H9 (cell line): ENCODE measurements at regions not wholly inside any gene's neighbourhood (a gene's known extent, or its start where the extent isn't known, plus 50 kb on each side); places are given as distances from the start of the nearest gene placed in this dataset.

Source experiments
- DNase-seq: peaks from one replicate; pipeline ENCODE4 v3.0.0-alpha.2; 2017
- H2AFZ ChIP-seq: one replicate; pipeline ENCODE4 v1.6.1; 2013; ENCODE audit warnings: mild to moderate bottlenecking, low read length, control low read depth, moderate library complexity
- H2AK5ac ChIP-seq: 2 replicates; pipeline ENCODE4 v1.6.1; 2013; ENCODE audit warnings: low read length, control low read depth, mixed read lengths; ENCODE audit not compliant: insufficient read length
- H2BK120ac ChIP-seq: one replicate; pipeline ENCODE4 v1.6.1; 2013; ENCODE audit warnings: low read depth, mild to moderate bottlenecking, low read length, control low read depth, inconsistent platforms; ENCODE audit not compliant: poor library complexity, severe bottlenecking
- H2BK12ac ChIP-seq: 2 replicates; pipeline ENCODE4 v1.6.1; 2013; ENCODE audit warnings: low read length, control low read depth, mixed read lengths, low read depth; ENCODE audit not compliant: insufficient read length
- H2BK15ac ChIP-seq: 2 replicates; pipeline ENCODE4 v1.6.1; 2013; ENCODE audit warnings: low read depth, low read length, control low read depth
- H2BK20ac ChIP-seq: one replicate; pipeline ENCODE4 v1.6.1; 2013; ENCODE audit warnings: low read depth, mild to moderate bottlenecking, low read length, control low read depth, inconsistent platforms; ENCODE audit not compliant: poor library complexity, severe bottlenecking
- H2BK5ac ChIP-seq: 2 replicates; pipeline ENCODE4 v1.6.1; 2013; ENCODE audit warnings: low read length, control low read depth, mixed read lengths; ENCODE audit not compliant: insufficient read length
- H3K14ac ChIP-seq: 2 replicates; pipeline ENCODE4 v1.6.1; 2013; ENCODE audit warnings: low read length, control low read depth; ENCODE audit not compliant: insufficient read depth
- H3K18ac ChIP-seq: 2 replicates; pipeline ENCODE4 v1.6.1; 2013; ENCODE audit warnings: low read depth, mild to moderate bottlenecking, mixed read lengths, low read length, control low read depth; ENCODE audit not compliant: insufficient read length
- H3K23ac ChIP-seq: 2 replicates; pipeline ENCODE4 v1.6.1; 2013; ENCODE audit warnings: low read length, control low read depth, mixed read lengths, low read depth; ENCODE audit not compliant: insufficient read length
- H3K23me2 ChIP-seq: 2 replicates; pipeline ENCODE4 v1.6.1; 2013; ENCODE audit warnings: low read depth, mild to moderate bottlenecking, mixed read lengths, low read length, control low read depth; ENCODE audit not compliant: insufficient read length, poor library complexity, severe bottlenecking
- H3K27ac ChIP-seq: 2 replicates; pipeline ENCODE4 v1.5.1; 2013; ENCODE audit warnings: low read length, control low read depth, mixed read lengths, low read depth; ENCODE audit not compliant: insufficient read length
- H3K27me3 ChIP-seq: 2 replicates; pipeline ENCODE4 v1.6.1; 2013; ENCODE audit warnings: low read length, control low read depth, inconsistent platforms; ENCODE audit not compliant: insufficient read depth
- H3K4ac ChIP-seq: 2 replicates; pipeline ENCODE4 v1.6.1; 2013; ENCODE audit warnings: low read depth, mild to moderate bottlenecking, control low read depth, inconsistent platforms, low read length, moderate library complexity
- H3K4me1 ChIP-seq: 2 replicates; pipeline ENCODE4 v1.6.1; 2013; ENCODE audit warnings: low read length, control low read depth, inconsistent platforms; ENCODE audit not compliant: insufficient read depth
- H3K4me2 ChIP-seq: 2 replicates; pipeline ENCODE4 v1.6.1; 2013; ENCODE audit warnings: low read length, control low read depth, mixed read lengths; ENCODE audit not compliant: insufficient read length, insufficient read depth
- H3K56ac ChIP-seq: 2 replicates; pipeline ENCODE4 v1.6.1; 2013; ENCODE audit warnings: low read depth, mild to moderate bottlenecking, mixed read lengths, low read length, control low read depth; ENCODE audit not compliant: insufficient read length
- H3K79me1 ChIP-seq: 2 replicates; pipeline ENCODE4 v1.6.1; 2013; ENCODE audit warnings: low read depth, mild to moderate bottlenecking, moderate library complexity, low read length, control low read depth, inconsistent platforms; ENCODE audit not compliant: insufficient read depth, poor library complexity, severe bottlenecking
- H3K79me2 ChIP-seq: 2 replicates; pipeline ENCODE4 v1.6.1; 2013; ENCODE audit warnings: low read length, control low read depth, inconsistent platforms; ENCODE audit not compliant: insufficient read depth
- H3K9ac ChIP-seq: 2 replicates; pipeline ENCODE4 v1.6.1; 2013; ENCODE audit warnings: low read length, control low read depth, mixed read lengths; ENCODE audit not compliant: insufficient read length; ENCODE audit errors: extremely low read depth
- H3K9me3 ChIP-seq: one replicate; pipeline ENCODE4 v1.6.1; 2013; ENCODE audit warnings: low read depth, low read length, inconsistent platforms; ENCODE audit not compliant: control insufficient read depth
- H3T11ph ChIP-seq: one replicate; pipeline ENCODE4 v1.6.1; 2013; ENCODE audit warnings: mild to moderate bottlenecking, low read length, control low read depth, inconsistent platforms
- H4K20me1 ChIP-seq: one replicate; pipeline ENCODE4 v1.6.1; 2013; ENCODE audit not compliant: control insufficient read depth, insufficient read length, insufficient read depth
- H4K5ac ChIP-seq: 2 replicates; pipeline ENCODE4 v1.6.1; 2013; ENCODE audit warnings: low read depth, mild to moderate bottlenecking, mixed read lengths, low read length, control low read depth; ENCODE audit not compliant: insufficient read length
- H4K8ac ChIP-seq: replicated peaks from 2 replicates; pipeline ENCODE4 v1.6.1; 2013; ENCODE audit warnings: low read length, control low read depth, mixed read lengths, low read depth; ENCODE audit not compliant: insufficient read length
- H4K91ac ChIP-seq: 2 replicates; pipeline ENCODE4 v1.6.1; 2013; ENCODE audit warnings: low read depth, mild to moderate bottlenecking, moderate library complexity, mixed read lengths, low read length, control low read depth; ENCODE audit not compliant: insufficient read length
- H3K27ac Mint-ChIP-seq, 3 experiments: 2 replicates in 2 of 3; 3 replicates in 1 of 3; pipeline ENCODE4 v1.8.0; 2020 to 2021; ENCODE audit warnings: mixed read lengths in 3 of 3, mild to moderate bottlenecking in 1 of 3, moderate library complexity in 1 of 3
- H3K27me3 Mint-ChIP-seq: 2 replicates; pipeline ENCODE4 v1.8.0; 2021; ENCODE audit warnings: low read depth, mild to moderate bottlenecking, moderate library complexity, mixed read lengths
- H3K36me3 Mint-ChIP-seq, 3 experiments: 2 replicates in 2 of 3; 3 replicates in 1 of 3; pipeline ENCODE4 v1.8.0; 2020 to 2021; ENCODE audit warnings: low read depth in 3 of 3, mixed read lengths in 3 of 3; ENCODE audit not compliant: insufficient read depth in 1 of 3
- H3K4me1 Mint-ChIP-seq, 2 experiments: 2 replicates each; pipeline ENCODE4 v1.8.0; 2020; ENCODE audit warnings: mixed read lengths in 2 of 2
- H3K4me3 Mint-ChIP-seq, 2 experiments: 2 replicates in 1 of 2; 3 replicates in 1 of 2; pipeline ENCODE4 v1.8.0; 2020 to 2021; ENCODE audit warnings: mild to moderate bottlenecking in 2 of 2, mixed read lengths in 2 of 2, moderate library complexity in 1 of 2
- H3K9me3 Mint-ChIP-seq, 2 experiments: 2 replicates in 1 of 2; 3 replicates in 1 of 2; pipeline ENCODE4 v1.8.0; 2020; ENCODE audit warnings: mild to moderate bottlenecking in 2 of 2, mixed read lengths in 2 of 2, moderate library complexity in 1 of 2
- WGBS: extraction: QIAGEN DNeasy Blood & Tissue Kit; methylation state at CpG from one replicate; pipeline ENCODE4 v1.1.7; 2013; ENCODE audit warnings: missing lambda C conversion rate, low lambda C conversion rate, mixed read lengths; ENCODE audit not compliant: insufficient read length; ENCODE audit errors: extremely low coverage; 5-methylcytosine and 5-hydroxymethylcytosine counted together
- TF ChIP-seq, protein P1 (sequence below): fragments of 200-600 bp; sonication (generic); conservative IDR thresholded peaks from 3 replicates; pipeline ENCODE4 v1.8.0; 2021; ENCODE audit warnings: antibody characterized with exemption, mild to moderate bottlenecking

- Histone ChIP-seq H3K9ac (no peak overlapping the region), H3K79me2 (no peaks in the 10 kb centered on the region), H4K8ac (no peak overlapping the region), H3K79me1 (no peaks in the 10 kb centered on the region), H3K23ac (no peak overlapping the region), H2BK12ac (no peak overlapping the region), H3K9me3 (no peaks in the 10 kb centered on the region), H2BK15ac (no peak overlapping the region), H2AK5ac (no peak overlapping the region), H3T11ph (no peak overlapping the region), H3K23me2 (no peaks in the 10 kb centered on the region), H3K4me2 (no peak overlapping the region), H3K56ac (no peak overlapping the region), H3K4ac (no peak overlapping the region), H3K18ac (no peak overlapping the region), H3K14ac (no peak overlapping the region), H4K91ac (no peak overlapping the region), H4K5ac (no peak overlapping the region), H3K27ac (no peak overlapping the region), H4K20me1 (no peaks in the 10 kb centered on the region), H3K4me1 (no peaks in the 10 kb centered on the region), H3K27me3 (no peaks in the 10 kb centered on the region), H2BK20ac (no peak overlapping the region), H2BK5ac (no peak overlapping the region), H2AFZ (no peak overlapping the region), H2BK120ac (no peak overlapping the region)
- H3K27me3 Mint-ChIP-seq: no peaks in the 10 kb centered on the region
- WGBS: no CpG with 5 or more reads among the region's 1 CpG
- TF ChIP-seq, protein P1, sequence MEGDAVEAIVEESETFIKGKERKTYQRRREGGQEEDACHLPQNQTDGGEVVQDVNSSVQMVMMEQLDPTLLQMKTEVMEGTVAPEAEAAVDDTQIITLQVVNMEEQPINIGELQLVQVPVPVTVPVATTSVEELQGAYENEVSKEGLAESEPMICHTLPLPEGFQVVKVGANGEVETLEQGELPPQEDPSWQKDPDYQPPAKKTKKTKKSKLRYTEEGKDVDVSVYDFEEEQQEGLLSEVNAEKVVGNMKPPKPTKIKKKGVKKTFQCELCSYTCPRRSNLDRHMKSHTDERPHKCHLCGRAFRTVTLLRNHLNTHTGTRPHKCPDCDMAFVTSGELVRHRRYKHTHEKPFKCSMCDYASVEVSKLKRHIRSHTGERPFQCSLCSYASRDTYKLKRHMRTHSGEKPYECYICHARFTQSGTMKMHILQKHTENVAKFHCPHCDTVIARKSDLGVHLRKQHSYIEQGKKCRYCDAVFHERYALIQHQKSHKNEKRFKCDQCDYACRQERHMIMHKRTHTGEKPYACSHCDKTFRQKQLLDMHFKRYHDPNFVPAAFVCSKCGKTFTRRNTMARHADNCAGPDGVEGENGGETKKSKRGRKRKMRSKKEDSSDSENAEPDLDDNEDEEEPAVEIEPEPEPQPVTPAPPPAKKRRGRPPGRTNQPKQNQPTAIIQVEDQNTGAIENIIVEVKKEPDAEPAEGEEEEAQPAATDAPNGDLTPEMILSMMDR: no peak
- DNase-seq: no peak
- no peak overlapping the region for H3K4me3 Mint-ChIP-seq
- H3K36me3 Mint-ChIP-seq: peaks cover 0 to 10% (median 0%) of the 10 kb centered on the region in 3 experiments; a peak in 2 of 7 replicates
- H3K4me1 Mint-ChIP-seq: no peaks in the 10 kb centered on the region
- H3K9me3 Mint-ChIP-seq: peaks cover 8 to 9% of the 10 kb centered on the region in 2 experiments; a peak in 4 of 5 replicates
- H3K27ac Mint-ChIP-seq: no peak overlapping the region
Observed at GRCh38 chr1:242764161-242764560, 239.7 kb upstream of the PLD5 start.
